WTC11 (cell line): ENCODE measurements at regions not wholly inside any gene's neighbourhood (a gene's known extent, or its start where the extent isn't known, plus 50 kb on each side); places are given as distances from the start of the nearest gene placed in this dataset.

Experiments used
- ATAC-seq: fragments of 200-7000 bp; cut with Tn5 transposase; 2 replicates; pipeline ENCODE4 v1.10.0; 2021; ENCODE audit warnings: mild to moderate bottlenecking, moderate library complexity
- CTCF ChIA-PET: fragments of 300-600 bp; sonication (Branson Sonifier 250); formaldehyde crosslinking; loops from one replicate; lab custom pipeline; 2021; ENCODE audit warnings: antibody characterized with exemption; lab: Charles Lee
- POLR2A ChIA-PET: fragments of 350-600 bp; sonication (Branson Sonifier 250); formaldehyde crosslinking; loops from one replicate; lab custom pipeline; 2021; ENCODE audit warnings: antibody characterized with exemption; lab: Charles Lee
- DNase-seq: peaks from one replicate; pipeline ENCODE4 v3.0.0; 2021; ENCODE audit warnings: low spot score
- H3K27ac Mint-ChIP-seq: 2 replicates; pipeline ENCODE4 v1.8.0; 2021; ENCODE audit warnings: mixed read lengths
- H3K27me3 Mint-ChIP-seq: 2 replicates; pipeline ENCODE4 v1.8.0; 2021; ENCODE audit warnings: low read depth, mild to moderate bottlenecking, moderate library complexity, mixed read lengths
- H3K36me3 Mint-ChIP-seq: 2 replicates; pipeline ENCODE4 v1.8.0; 2021; ENCODE audit warnings: mixed read lengths
- H3K4me1 Mint-ChIP-seq: 2 replicates; pipeline ENCODE4 v1.8.0; 2022; ENCODE audit warnings: mixed read lengths
- H3K4me3 Mint-ChIP-seq: 2 replicates; pipeline ENCODE4 v1.8.0; 2021; ENCODE audit warnings: mild to moderate bottlenecking, moderate library complexity, mixed read lengths
- H3K9me3 Mint-ChIP-seq: 2 replicates; pipeline ENCODE4 v1.8.0; 2021; ENCODE audit warnings: mixed read lengths
- CREB1 ChIP-seq: sonication (generic); formaldehyde crosslinking; IDR thresholded peaks from 2 replicates; pipeline ENCODE4 v1.8.0; 2023; ENCODE audit warnings: mild to moderate bottlenecking, missing genetic modification reagents
- GTF2I ChIP-seq: fragments of 250-450 bp; sonication (Bioruptor Pico); conservative IDR thresholded peaks from 2 replicates; pipeline ENCODE4 v1.4.0; 2021; ENCODE audit warnings: mild to moderate bottlenecking
- MXD4 ChIP-seq: fragments of 250-450 bp; sonication (Bioruptor Pico); IDR thresholded peaks from 2 replicates; pipeline ENCODE4 v1.8.0; 2021; ENCODE audit warnings: mild to moderate bottlenecking, moderate library complexity, borderline replicate concordance
- NR1H2 ChIP-seq: sonication (generic); formaldehyde crosslinking; IDR thresholded peaks from 2 replicates; pipeline ENCODE4 v1.9.0; 2021; ENCODE audit warnings: mild to moderate bottlenecking, moderate library complexity, missing genetic modification reagents
- NR2C2 ChIP-seq: sonication (generic); formaldehyde crosslinking; IDR thresholded peaks from 2 replicates; pipeline ENCODE4 v1.8.0; 2022; ENCODE audit warnings: mild to moderate bottlenecking, missing genetic modification reagents
- NR3C1 ChIP-seq: sonication (generic); formaldehyde crosslinking; conservative IDR thresholded peaks from 2 replicates; pipeline ENCODE4 v1.8.1; 2023; ENCODE audit warnings: low read depth, mild to moderate bottlenecking, missing genetic modification reagents
- PRRX2 ChIP-seq: fragments of 250-450 bp; sonication (Bioruptor Pico); IDR thresholded peaks from 2 replicates; pipeline ENCODE4 v1.8.0; 2021; ENCODE audit warnings: mild to moderate bottlenecking
- SP1 ChIP-seq: sonication (generic); formaldehyde crosslinking; conservative IDR thresholded peaks from 2 replicates; pipeline ENCODE4 v1.8.1; 2022; ENCODE audit warnings: missing genetic modification reagents
- ZNF121 ChIP-seq: sonication (generic); formaldehyde crosslinking; IDR thresholded peaks from 2 replicates; pipeline ENCODE4 v1.8.0; 2023; ENCODE audit warnings: missing genetic modification reagents
- ZNF396 ChIP-seq: fragments of 250-450 bp; sonication (Bioruptor Pico); IDR thresholded peaks from 2 replicates; pipeline ENCODE4 v1.8.0; 2021; ENCODE audit warnings: mild to moderate bottlenecking, moderate library complexity, borderline replicate concordance
- ZNF416 ChIP-seq: fragments of 250-450 bp; sonication (Bioruptor Pico); IDR thresholded peaks from 2 replicates; pipeline ENCODE4 v1.9.0; 2021; ENCODE audit warnings: mild to moderate bottlenecking, inconsistent platforms
- ZNF423 ChIP-seq: fragments of 250-450 bp; sonication (Bioruptor Pico); IDR thresholded peaks from 2 replicates; pipeline ENCODE4 v2.1.2; 2022; ENCODE audit warnings: mild to moderate bottlenecking, moderate library complexity
- ZNF671 ChIP-seq: fragments of 250-450 bp; sonication (Bioruptor Pico); IDR thresholded peaks from 2 replicates; pipeline ENCODE4 v1.8.0; 2021; ENCODE audit warnings: mild to moderate bottlenecking
- TF ChIP-seq, protein P1 (sequence below): sonication (generic); formaldehyde crosslinking; conservative IDR thresholded peaks from 2 replicates; pipeline ENCODE4 v1.8.1; 2022; ENCODE audit warnings: mild to moderate bottlenecking, missing genetic modification reagents
- TF ChIP-seq, protein P2 (sequence below): sonication (generic); formaldehyde crosslinking; IDR thresholded peaks from 2 replicates; pipeline ENCODE4 v1.8.0; 2022; ENCODE audit warnings: mild to moderate bottlenecking, missing genetic modification reagents
- TF ChIP-seq, protein P3 (sequence below): sonication (generic); formaldehyde crosslinking; IDR thresholded peaks from 2 replicates; pipeline ENCODE4 v1.8.1; 2023; ENCODE audit warnings: mild to moderate bottlenecking, missing genetic modification reagents
- TF ChIP-seq, protein P4 (sequence below): sonication (generic); formaldehyde crosslinking; IDR thresholded peaks from 2 replicates; pipeline ENCODE4 v1.8.1; 2022; ENCODE audit warnings: mild to moderate bottlenecking, missing genetic modification reagents, moderate library complexity, borderline replicate concordance
- TF ChIP-seq, protein P5 (sequence below): sonication (generic); formaldehyde crosslinking; conservative IDR thresholded peaks from 2 replicates; pipeline ENCODE4 v1.8.1; 2023; ENCODE audit warnings: mild to moderate bottlenecking, low read depth, missing genetic modification reagents, moderate library complexity
- TF ChIP-seq, protein P6 (sequence below): sonication (generic); formaldehyde crosslinking; IDR thresholded peaks from 2 replicates; pipeline ENCODE4 v1.8.0; 2023; ENCODE audit warnings: mild to moderate bottlenecking, missing genetic modification reagents

DNA sequence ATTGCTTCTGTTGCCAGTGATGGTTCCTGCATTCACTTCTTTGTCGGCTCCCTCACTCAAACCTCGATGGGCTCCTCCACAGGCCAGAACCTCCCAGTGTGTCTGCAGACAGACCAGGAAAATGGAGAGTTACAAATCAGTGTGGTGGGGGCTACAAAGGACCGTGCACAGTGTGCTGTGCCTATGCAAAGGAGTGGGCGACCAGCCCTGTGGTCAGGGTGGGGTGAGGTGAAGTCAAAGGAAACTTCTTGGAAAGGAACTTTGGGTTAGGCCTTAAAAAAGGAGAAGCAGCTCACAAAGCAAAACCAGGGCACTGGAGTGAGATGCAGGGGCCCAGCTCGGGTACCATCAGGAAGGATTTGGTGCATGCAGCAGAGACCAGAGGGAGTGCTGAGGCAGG lies 304.3 kb upstream of the ZMIZ1 start:
- no peak for TF ChIP-seq ZNF396 (CRISPR knock-in tag)
- no peak for TF ChIP-seq MXD4
- TF ChIP-seq, protein P1, sequence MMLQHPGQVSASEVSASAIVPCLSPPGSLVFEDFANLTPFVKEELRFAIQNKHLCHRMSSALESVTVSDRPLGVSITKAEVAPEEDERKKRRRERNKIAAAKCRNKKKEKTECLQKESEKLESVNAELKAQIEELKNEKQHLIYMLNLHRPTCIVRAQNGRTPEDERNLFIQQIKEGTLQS (CRISPR knock-in tag), result no peak
- no peak for TF ChIP-seq ZNF121 (CRISPR knock-in tag)
- TF ChIP-seq, protein P2, sequence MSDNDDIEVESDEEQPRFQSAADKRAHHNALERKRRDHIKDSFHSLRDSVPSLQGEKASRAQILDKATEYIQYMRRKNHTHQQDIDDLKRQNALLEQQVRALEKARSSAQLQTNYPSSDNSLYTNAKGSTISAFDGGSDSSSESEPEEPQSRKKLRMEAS, result no peak
- TF ChIP-seq, protein P3, sequence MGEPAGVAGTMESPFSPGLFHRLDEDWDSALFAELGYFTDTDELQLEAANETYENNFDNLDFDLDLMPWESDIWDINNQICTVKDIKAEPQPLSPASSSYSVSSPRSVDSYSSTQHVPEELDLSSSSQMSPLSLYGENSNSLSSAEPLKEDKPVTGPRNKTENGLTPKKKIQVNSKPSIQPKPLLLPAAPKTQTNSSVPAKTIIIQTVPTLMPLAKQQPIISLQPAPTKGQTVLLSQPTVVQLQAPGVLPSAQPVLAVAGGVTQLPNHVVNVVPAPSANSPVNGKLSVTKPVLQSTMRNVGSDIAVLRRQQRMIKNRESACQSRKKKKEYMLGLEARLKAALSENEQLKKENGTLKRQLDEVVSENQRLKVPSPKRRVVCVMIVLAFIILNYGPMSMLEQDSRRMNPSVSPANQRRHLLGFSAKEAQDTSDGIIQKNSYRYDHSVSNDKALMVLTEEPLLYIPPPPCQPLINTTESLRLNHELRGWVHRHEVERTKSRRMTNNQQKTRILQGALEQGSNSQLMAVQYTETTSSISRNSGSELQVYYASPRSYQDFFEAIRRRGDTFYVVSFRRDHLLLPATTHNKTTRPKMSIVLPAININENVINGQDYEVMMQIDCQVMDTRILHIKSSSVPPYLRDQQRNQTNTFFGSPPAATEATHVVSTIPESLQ (CRISPR knock-in tag), result no peak
- TF ChIP-seq ZNF423 (CRISPR knock-in tag), result no peak
- no peak for TF ChIP-seq ZNF671 (CRISPR knock-in tag)
- no peak for TF ChIP-seq NR1H2 (CRISPR knock-in tag)
- POLR2A ChIA-PET, result no interaction called here
- Mint-ChIP-seq H3K4me3 (no peak overlapping the region), H3K9me3 (no peaks in the 10 kb centered on the region), H3K36me3 (no peaks in the 10 kb centered on the region), H3K27me3 (no peaks in the 10 kb centered on the region), H3K4me1 (peaks cover 8% of the 10 kb centered on the region; the same call in 1 of the 2 replicates), H3K27ac (no peak overlapping the region)
- CTCF ChIA-PET, result no interaction called here
- DNase-seq (no peak), ATAC-seq (no peak)

DNA sequence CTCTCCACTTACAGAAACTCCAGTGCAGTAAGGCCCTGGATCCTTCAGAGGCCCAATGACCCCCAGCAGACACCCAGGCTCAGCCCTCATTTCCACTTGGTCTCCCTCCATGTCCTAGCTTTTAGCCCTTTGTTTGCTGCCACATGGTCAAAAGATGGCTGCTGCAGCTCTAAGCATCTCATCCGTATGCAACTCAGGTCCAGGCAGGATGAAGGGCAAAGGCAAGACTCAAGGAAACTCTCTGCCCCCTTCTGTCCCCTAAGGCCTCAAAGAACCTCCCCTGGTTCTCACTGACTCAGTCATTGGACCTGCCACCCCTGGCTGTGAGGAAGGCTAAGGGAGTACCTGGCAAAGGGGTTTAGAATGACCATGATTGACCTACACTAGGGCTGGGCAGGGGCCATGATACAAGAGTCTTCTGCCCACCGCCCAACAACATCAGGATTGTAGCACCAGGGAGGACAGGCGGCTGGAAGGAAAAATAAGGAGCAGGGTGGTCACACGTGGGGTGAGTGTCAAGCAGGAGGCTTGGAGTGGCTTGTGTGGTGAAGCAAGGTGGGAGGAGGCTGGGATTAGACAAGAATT lies 303.8 kb upstream of the ZMIZ1 start:
- H3K4me3 Mint-ChIP-seq, result no peak overlapping the region
- no peaks in the 10 kb centered on the region for H3K27me3 Mint-ChIP-seq
- DNase-seq, result no peak
- H3K4me1 Mint-ChIP-seq, result peaks cover 8% of the 10 kb centered on the region; the same call in 1 of the 2 replicates
- no peak for ATAC-seq
- ChIA-PET CTCF (no interaction called here), POLR2A (no interaction called here)
- no peaks in the 10 kb centered on the region for H3K9me3 Mint-ChIP-seq
- TF ChIP-seq MXD4, result no peak
- TF ChIP-seq ZNF416, result no peak
- TF ChIP-seq, protein P4, sequence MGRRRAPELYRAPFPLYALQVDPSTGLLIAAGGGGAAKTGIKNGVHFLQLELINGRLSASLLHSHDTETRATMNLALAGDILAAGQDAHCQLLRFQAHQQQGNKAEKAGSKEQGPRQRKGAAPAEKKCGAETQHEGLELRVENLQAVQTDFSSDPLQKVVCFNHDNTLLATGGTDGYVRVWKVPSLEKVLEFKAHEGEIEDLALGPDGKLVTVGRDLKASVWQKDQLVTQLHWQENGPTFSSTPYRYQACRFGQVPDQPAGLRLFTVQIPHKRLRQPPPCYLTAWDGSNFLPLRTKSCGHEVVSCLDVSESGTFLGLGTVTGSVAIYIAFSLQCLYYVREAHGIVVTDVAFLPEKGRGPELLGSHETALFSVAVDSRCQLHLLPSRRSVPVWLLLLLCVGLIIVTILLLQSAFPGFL (CRISPR knock-in tag), result no peak
- TF ChIP-seq CREB1, result no peak
- TF ChIP-seq GTF2I (CRISPR knock-in tag), result no peak
- TF ChIP-seq, protein P5, sequence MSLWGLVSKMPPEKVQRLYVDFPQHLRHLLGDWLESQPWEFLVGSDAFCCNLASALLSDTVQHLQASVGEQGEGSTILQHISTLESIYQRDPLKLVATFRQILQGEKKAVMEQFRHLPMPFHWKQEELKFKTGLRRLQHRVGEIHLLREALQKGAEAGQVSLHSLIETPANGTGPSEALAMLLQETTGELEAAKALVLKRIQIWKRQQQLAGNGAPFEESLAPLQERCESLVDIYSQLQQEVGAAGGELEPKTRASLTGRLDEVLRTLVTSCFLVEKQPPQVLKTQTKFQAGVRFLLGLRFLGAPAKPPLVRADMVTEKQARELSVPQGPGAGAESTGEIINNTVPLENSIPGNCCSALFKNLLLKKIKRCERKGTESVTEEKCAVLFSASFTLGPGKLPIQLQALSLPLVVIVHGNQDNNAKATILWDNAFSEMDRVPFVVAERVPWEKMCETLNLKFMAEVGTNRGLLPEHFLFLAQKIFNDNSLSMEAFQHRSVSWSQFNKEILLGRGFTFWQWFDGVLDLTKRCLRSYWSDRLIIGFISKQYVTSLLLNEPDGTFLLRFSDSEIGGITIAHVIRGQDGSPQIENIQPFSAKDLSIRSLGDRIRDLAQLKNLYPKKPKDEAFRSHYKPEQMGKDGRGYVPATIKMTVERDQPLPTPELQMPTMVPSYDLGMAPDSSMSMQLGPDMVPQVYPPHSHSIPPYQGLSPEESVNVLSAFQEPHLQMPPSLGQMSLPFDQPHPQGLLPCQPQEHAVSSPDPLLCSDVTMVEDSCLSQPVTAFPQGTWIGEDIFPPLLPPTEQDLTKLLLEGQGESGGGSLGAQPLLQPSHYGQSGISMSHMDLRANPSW, result no peak
- TF ChIP-seq NR3C1, result no peak
- H3K27ac Mint-ChIP-seq, result no peak overlapping the region
- H3K36me3 Mint-ChIP-seq, result no peaks in the 10 kb centered on the region

DNA sequence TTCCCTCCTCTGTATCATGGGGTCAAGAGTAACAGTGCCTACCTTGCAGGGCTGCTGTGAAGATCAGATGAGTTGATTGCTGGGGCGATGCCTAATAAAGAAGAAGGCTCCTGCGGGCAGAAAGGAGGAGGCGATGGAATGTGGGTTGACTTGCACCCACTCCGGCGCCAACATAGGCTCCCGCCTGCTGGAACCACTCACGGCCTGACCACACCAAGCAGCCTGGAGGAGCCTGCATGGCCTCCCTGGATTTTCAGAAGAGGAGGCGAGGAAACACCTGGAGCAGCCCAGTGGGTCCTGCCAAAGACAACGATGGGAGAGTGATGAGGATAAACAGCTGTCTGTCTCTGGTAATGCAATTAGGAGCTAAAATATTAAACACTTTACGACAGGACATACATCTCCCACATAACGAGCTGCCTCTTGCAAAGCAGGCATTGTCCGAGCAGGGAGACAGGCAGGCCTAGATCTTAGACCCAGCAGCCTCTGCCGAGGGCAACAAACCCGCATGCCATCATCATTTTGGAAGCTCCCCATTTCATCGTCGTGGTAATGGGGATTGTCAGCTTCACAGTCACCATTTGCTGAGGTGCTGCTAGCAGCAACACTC lies 302.9 kb upstream of the ZMIZ1 start:
- H3K27ac Mint-ChIP-seq, result no peak overlapping the region
- no peaks in the 10 kb centered on the region for H3K9me3 Mint-ChIP-seq
- DNase-seq, result no peak
- H3K36me3 Mint-ChIP-seq, result no peaks in the 10 kb centered on the region
- H3K4me1 Mint-ChIP-seq, result peaks cover 5% of the 10 kb centered on the region; the same call in 1 of the 2 replicates
- ChIA-PET POLR2A (no interaction called here), CTCF (no interaction called here)
- no peak overlapping the region for H3K4me3 Mint-ChIP-seq
- ATAC-seq, result no peak
- no peaks in the 10 kb centered on the region for H3K27me3 Mint-ChIP-seq
- no peak for TF ChIP-seq PRRX2
- TF ChIP-seq, protein P6, sequence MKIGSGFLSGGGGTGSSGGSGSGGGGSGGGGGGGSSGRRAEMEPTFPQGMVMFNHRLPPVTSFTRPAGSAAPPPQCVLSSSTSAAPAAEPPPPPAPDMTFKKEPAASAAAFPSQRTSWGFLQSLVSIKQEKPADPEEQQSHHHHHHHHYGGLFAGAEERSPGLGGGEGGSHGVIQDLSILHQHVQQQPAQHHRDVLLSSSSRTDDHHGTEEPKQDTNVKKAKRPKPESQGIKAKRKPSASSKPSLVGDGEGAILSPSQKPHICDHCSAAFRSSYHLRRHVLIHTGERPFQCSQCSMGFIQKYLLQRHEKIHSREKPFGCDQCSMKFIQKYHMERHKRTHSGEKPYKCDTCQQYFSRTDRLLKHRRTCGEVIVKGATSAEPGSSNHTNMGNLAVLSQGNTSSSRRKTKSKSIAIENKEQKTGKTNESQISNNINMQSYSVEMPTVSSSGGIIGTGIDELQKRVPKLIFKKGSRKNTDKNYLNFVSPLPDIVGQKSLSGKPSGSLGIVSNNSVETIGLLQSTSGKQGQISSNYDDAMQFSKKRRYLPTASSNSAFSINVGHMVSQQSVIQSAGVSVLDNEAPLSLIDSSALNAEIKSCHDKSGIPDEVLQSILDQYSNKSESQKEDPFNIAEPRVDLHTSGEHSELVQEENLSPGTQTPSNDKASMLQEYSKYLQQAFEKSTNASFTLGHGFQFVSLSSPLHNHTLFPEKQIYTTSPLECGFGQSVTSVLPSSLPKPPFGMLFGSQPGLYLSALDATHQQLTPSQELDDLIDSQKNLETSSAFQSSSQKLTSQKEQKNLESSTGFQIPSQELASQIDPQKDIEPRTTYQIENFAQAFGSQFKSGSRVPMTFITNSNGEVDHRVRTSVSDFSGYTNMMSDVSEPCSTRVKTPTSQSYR (CRISPR knock-in tag), result no peak
- TF ChIP-seq NR2C2, result no peak
- no peak for TF ChIP-seq SP1 (CRISPR knock-in tag)
